Sigmoid colon (tissue), 6 donors: ENCODE measurements at regions not wholly inside any gene's neighbourhood (a gene's known extent, or its start where the extent isn't known, plus 50 kb on each side); places are given as distances from the start of the nearest gene placed in this dataset.

Experiments used
- DNase-seq: peaks from one replicate; pipeline ENCODE4 v3.0.0-alpha.2; 2019
- H3K27ac ChIP-seq, 4 donors: fragments of 200-600 bp; sonication (generic); one replicate each; pipeline ENCODE4 v1.5.1; 2016 to 2019; ENCODE audit warnings: mild to moderate bottlenecking in 1 of 4
- H3K27me3 ChIP-seq, 3 donors: fragments of 200-600 bp; sonication (generic); one replicate each; pipeline ENCODE4 v1.5.1; 2019; ENCODE audit warnings: mild to moderate bottlenecking in 1 of 3
- H3K36me3 ChIP-seq, 4 donors: fragments of 200-600 bp; sonication (generic); one replicate each; pipeline ENCODE4 v1.5.1; 2016 to 2019
- H3K4me1 ChIP-seq, 4 donors: fragments of 200-600 bp; sonication (generic); one replicate each; pipeline ENCODE4 v1.5.1; 2017 to 2019
- H3K4me3 ChIP-seq, 4 donors: fragments of 200-600 bp; sonication (generic); one replicate each; pipeline ENCODE4 v1.5.1; 2017 to 2019; ENCODE audit warnings: mild to moderate bottlenecking in 2 of 4, moderate library complexity in 1 of 4
- H3K9me3 ChIP-seq, 4 donors: fragments of 200-600 bp in 3 of 4; sonication (generic) in 3 of 4; one replicate each; pipeline versions ENCODE4 v1.5.1 to v1.6.1; 2013 to 2019
- CTCF ChIP-seq, 4 experiments: fragments of 450-650 bp in 3 of 4; fragments of 200-600 bp in 1 of 4; IDR thresholded peaks; one replicate each; pipeline ENCODE4 v1.5.1; 2016 to 2019; ENCODE audit warnings: antibody characterized with exemption in 4 of 4, mild to moderate bottlenecking in 3 of 4, moderate library complexity in 2 of 4
- EP300 ChIP-seq, 4 donors: sonication (generic); formaldehyde crosslinking; IDR thresholded peaks; one replicate each; pipeline ENCODE4 v1.6.1; 2017; ENCODE audit warnings: antibody characterized with exemption in 4 of 4
- POLR2A ChIP-seq, 2 donors: fragments of 450-650 bp; IDR thresholded peaks; one replicate each; pipeline ENCODE4 v1.6.1; 2016; ENCODE audit warnings: antibody characterized with exemption in 2 of 2, mild to moderate bottlenecking in 2 of 2, moderate library complexity in 2 of 2
- POLR2AphosphoS5 ChIP-seq, 4 donors: sonication (generic); formaldehyde crosslinking; IDR thresholded peaks; one replicate each; pipeline ENCODE4 v1.6.1; 2017; ENCODE audit warnings: antibody characterized with exemption in 4 of 4
- WGBS, 2 donors: extraction: QIAGEN DNeasy Blood & Tissue Kit; methylation state at CpG; one replicate each; pipeline ENCODE4 v1.1.7; 2013; 5-methylcytosine and 5-hydroxymethylcytosine counted together
- intact Hi-C: fragments of 100-400 bp; cut with DNase I; formaldehyde crosslinking; loops from one replicate; pipeline ENCODE4 v1.15.1; 2023
- donor health status: healthy with polysubstance abuse.
- donor health status: healthy.

- no peak for TF ChIP-seq POLR2A (IDR thresholded peaks at IDR 0.05)
- TF ChIP-seq POLR2AphosphoS5 (IDR thresholded peaks at IDR 0.05), result no peak
- WGBS, 2 donors, result 93 to 96% methylated on average over 1 of the region's 1 CpG
- Histone ChIP-seq H3K27me3 (no peaks in the 10 kb centered on the region), H3K4me1 (no peaks in the 10 kb centered on the region), H3K36me3 (no peaks in the 10 kb centered on the region), H3K27ac (no peak overlapping the region), H3K4me3 (no peak overlapping the region), H3K9me3 (peaks cover 0 to 4% (median 0%) of the 10 kb centered on the region in 4 donors)
- intact Hi-C loops, result no loop called here
- DNase-seq, result no peak
These were observed 122.6 kb downstream of the KCTD15 start for GRCh38 chr19:33919291-33919690.

DNA sequence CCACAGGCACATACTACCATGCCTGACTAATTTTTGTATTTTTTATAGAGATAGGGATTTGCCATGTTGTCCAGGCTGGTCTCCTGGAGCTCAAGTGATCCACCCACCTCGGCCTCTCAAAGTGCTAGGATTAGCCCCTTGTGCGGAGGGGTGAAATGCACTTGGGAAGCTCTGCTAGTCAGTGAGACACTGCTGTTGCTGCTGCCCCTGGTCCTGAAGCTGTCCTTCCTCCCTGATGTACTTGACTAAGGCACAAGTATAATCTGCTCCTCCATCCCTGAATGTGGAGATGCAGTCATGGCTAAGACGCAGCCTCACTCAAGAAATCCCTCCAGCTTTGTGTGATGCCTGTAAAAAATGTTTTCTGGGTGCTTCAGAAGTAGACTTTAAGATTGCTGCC, 124.5 kb downstream of the KCTD15 start:
- no peak for DNase-seq
- TF ChIP-seq CTCF (IDR thresholded peaks at IDR 0.05), result no peak
- TF ChIP-seq POLR2A (IDR thresholded peaks at IDR 0.05), result no peak
- H3K4me3 ChIP-seq, result no peak overlapping the region
- no peaks in the 10 kb centered on the region for H3K27me3 ChIP-seq
- H3K27ac ChIP-seq, result no peak overlapping the region
- peaks cover 0 to 4% (median 0%) of the 10 kb centered on the region in 4 donors for H3K9me3 ChIP-seq
- no peaks in the 10 kb centered on the region for H3K36me3 ChIP-seq
- intact Hi-C loops, result no loop called here
- WGBS, 2 donors, result 76 to 78% methylated on average over 3 of the region's 3 CpGs
- H3K4me1 ChIP-seq, result no peaks in the 10 kb centered on the region

- intact Hi-C loops, result no loop called here
- 39 to 59% methylated on average over 3 of the region's 3 CpGs for WGBS, 2 donors
- Histone ChIP-seq H3K27me3 (peaks cover 0 to 5% (median 0%) of the 10 kb centered on the region in 3 donors), H3K4me3 (no peak overlapping the region), H3K36me3 (no peaks in the 10 kb centered on the region), H3K27ac (no peak overlapping the region), H3K4me1 (no peaks in the 10 kb centered on the region), H3K9me3 (no peaks in the 10 kb centered on the region)
- DNase-seq, result no peak
- no peak for TF ChIP-seq CTCF (IDR thresholded peaks at IDR 0.05)
- no peak for TF ChIP-seq POLR2AphosphoS5 (IDR thresholded peaks at IDR 0.05)
These were observed 129.6 kb downstream of the KCTD15 start for GRCh38 chr19:33926306-33926705.

DNA sequence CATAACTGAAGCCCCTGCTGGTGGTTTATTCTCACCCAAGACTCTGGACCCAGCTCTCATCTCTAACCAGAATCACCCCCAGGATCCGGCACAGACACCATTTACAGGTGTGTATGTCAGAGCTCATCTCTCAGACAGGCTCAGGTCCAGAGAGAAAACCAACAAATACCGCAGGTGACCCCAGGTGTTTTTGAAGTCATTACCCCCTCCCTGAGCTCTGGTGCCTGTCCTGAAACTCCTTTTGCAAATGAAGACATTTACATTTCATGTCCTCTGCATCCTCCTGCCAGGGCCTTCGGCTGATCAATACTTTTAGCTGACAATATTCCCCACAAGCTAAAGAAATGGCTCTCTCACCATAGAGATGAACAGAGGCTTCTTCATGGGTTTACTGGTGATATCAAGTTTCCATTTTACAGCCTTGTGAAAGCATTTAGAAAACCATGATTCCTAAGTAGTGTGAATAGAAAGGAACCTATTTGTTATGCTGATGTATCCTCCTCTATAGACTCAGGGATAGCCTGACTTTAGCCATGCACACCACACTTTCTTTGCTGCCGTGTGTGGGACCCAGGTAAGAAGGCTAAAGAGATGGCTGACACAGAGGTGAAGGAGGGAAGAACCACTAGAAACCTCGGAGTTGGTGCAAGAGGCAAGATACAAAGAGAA, 131.3 kb downstream of the KCTD15 start:
- Histone ChIP-seq H3K27ac (no peak overlapping the region), H3K27me3 (peaks cover 0 to 5% (median 0%) of the 10 kb centered on the region in 3 donors), H3K9me3 (no peaks in the 10 kb centered on the region), H3K36me3 (no peaks in the 10 kb centered on the region), H3K4me3 (no peak overlapping the region), H3K4me1 (no peaks in the 10 kb centered on the region)
- DNase-seq, result no peak
- no peak for TF ChIP-seq CTCF (IDR thresholded peaks at IDR 0.05)
- WGBS, 2 donors, result 61% methylated on average over 5 of the region's 5 CpGs
- intact Hi-C loops, result no loop called here

DNA sequence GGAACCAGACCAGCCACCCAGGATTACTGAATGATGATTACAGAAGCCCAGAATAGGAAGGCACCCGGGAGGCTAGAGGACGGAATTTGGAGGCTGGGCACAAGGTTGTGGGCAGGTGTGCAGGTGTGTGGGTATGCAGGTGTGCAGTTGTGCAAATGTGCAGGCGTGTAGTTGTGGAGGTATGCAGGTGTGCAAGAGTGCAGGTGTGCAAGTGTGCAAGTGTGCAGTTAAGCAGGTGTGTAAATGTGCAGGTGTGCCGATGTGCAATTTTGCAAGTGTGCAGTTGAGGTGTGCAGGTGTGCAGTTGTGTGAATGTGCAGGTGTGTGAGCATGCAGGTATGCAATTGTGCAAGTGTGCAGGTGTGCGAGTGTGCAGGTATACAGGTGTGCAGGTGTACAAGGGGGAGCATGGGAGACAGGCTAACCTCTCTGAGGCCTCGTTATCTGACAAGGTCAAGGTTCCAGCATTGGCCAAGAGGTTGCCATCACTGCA, 131.8 kb downstream of the KCTD15 start:
- no peak for DNase-seq
- Histone ChIP-seq H3K9me3 (peaks cover 0 to 5% (median 2%) of the 10 kb centered on the region in 4 donors), H3K4me3 (no peak overlapping the region), H3K27ac (no peak overlapping the region), H3K36me3 (no peaks in the 10 kb centered on the region), H3K4me1 (no peaks in the 10 kb centered on the region), H3K27me3 (peaks cover 0 to 5% (median 0%) of the 10 kb centered on the region in 3 donors)
- TF ChIP-seq CTCF (IDR thresholded peaks at IDR 0.05) (no peak), EP300 (IDR thresholded peaks at IDR 0.05) (no peak), POLR2AphosphoS5 (IDR thresholded peaks at IDR 0.05) (no peak)
- 69 to 80% methylated on average over 6 of the region's 6 CpGs for WGBS, 2 donors
- intact Hi-C loops, result no loop called here
